GM12873 (cell line): ENCODE measurements at regions not wholly inside any gene's neighbourhood (a gene's known extent, or its start where the extent isn't known, plus 50 kb on each side); places are given as distances from the start of the nearest gene placed in this dataset.

ENCODE experiments used
- CTCF ChIP-seq: IDR thresholded peaks from 2 replicates; pipeline ENCODE4 v1.5.1; 2012; ENCODE audit warnings: low read depth, mild to moderate bottlenecking, moderate library complexity, low read length, control low read depth; ENCODE audit not compliant: insufficient read depth; ENCODE audit errors: missing control alignments

GRCh38 chr3:118080889-118081288 lies 953.8 kb downstream of the IGSF11 start:
- no peak for TF ChIP-seq CTCF

GRCh38 chr3:118088696-118089095 lies 946.0 kb downstream of the IGSF11 start:
- TF ChIP-seq CTCF = no peak

GRCh38 chr3:118089563-118089962 lies 945.1 kb downstream of the IGSF11 start:
- no peak for TF ChIP-seq CTCF

GRCh38 chr3:118097226-118097625 lies 937.4 kb downstream of the IGSF11 start:
- no peak for TF ChIP-seq CTCF

GRCh38 chr3:118097660-118098059 lies 937.0 kb downstream of the IGSF11 start:
- no peak for TF ChIP-seq CTCF

GRCh38 chr3:118098827-118099226 lies 935.8 kb downstream of the IGSF11 start:
- TF ChIP-seq CTCF = no peak

GRCh38 chr3:118101891-118102290 lies 932.8 kb downstream of the IGSF11 start:
- no peak for TF ChIP-seq CTCF
